Fibroblast of lung (primary cell): ENCODE measurements at regions not wholly inside any gene's neighbourhood (a gene's known extent, or its start where the extent isn't known, plus 50 kb on each side); places are given as distances from the start of the nearest gene placed in this dataset.

Experiments used
- DNase-seq, 2 donors: peaks; one replicate each; pipeline versions ENCODE4 v3.0.0 to v3.0.0-alpha.2; 2010; ENCODE audit warnings: low read depth in 2 of 2
- H2AFZ ChIP-seq: 2 replicates; pipeline ENCODE4 v1.5.1; 2012; ENCODE audit warnings: low read length, control low read depth, inconsistent platforms
- H3K27ac ChIP-seq: 2 replicates; pipeline ENCODE4 v1.5.1; 2011; ENCODE audit warnings: low read length, control low read depth; ENCODE audit not compliant: insufficient read depth
- H3K27me3 ChIP-seq: 2 replicates; pipeline ENCODE4 v1.5.1; 2011; ENCODE audit warnings: mild to moderate bottlenecking, low read length; ENCODE audit not compliant: control insufficient read depth, insufficient read depth
- H3K36me3 ChIP-seq: 2 replicates; pipeline ENCODE4 v1.5.1; 2011; ENCODE audit warnings: low read length; ENCODE audit not compliant: control insufficient read depth, insufficient read depth
- H3K4me1 ChIP-seq: 2 replicates; pipeline ENCODE4 v1.5.1; 2011; ENCODE audit warnings: low read length; ENCODE audit not compliant: control insufficient read depth, insufficient read depth; ENCODE audit errors: extremely low read depth
- H3K4me2 ChIP-seq: 2 replicates; pipeline ENCODE4 v1.5.1; 2011; ENCODE audit warnings: low read length, control low read depth; ENCODE audit not compliant: insufficient read depth; ENCODE audit errors: extremely low read depth
- H3K4me3 ChIP-seq, 4 experiments: fragments of 200-600 bp in 1 of 4; sonication (generic) in 1 of 4; replicated peaks in 1 of 4; 2 replicates each; pipeline ENCODE4 v1.5.1; 2011 to 2016; ENCODE audit warnings: low read length in 4 of 4, low read depth in 3 of 4, mild to moderate bottlenecking in 3 of 4, control low read depth in 2 of 4, inconsistent platforms in 1 of 4, mixed read lengths in 1 of 4; ENCODE audit not compliant: insufficient read depth in 1 of 4; ENCODE audit errors: control extremely low read depth in 1 of 4
- H3K79me2 ChIP-seq: 2 replicates; pipeline ENCODE4 v1.5.1; 2012; ENCODE audit warnings: mild to moderate bottlenecking, low read length, inconsistent platforms; ENCODE audit not compliant: control insufficient read depth, insufficient read depth
- H3K9ac ChIP-seq: 2 replicates; pipeline ENCODE4 v1.5.1; 2011; ENCODE audit warnings: mild to moderate bottlenecking, low read length, control low read depth; ENCODE audit not compliant: insufficient read depth
- H3K9me3 ChIP-seq: 2 replicates; pipeline ENCODE4 v1.5.1; 2012; ENCODE audit warnings: low read depth, low read length; ENCODE audit not compliant: control insufficient read depth, insufficient read depth
- H4K20me1 ChIP-seq: 2 replicates; pipeline ENCODE4 v1.5.1; 2011; ENCODE audit warnings: low read length; ENCODE audit not compliant: control insufficient read depth, insufficient read depth; ENCODE audit errors: extremely low read depth
- CTCF ChIP-seq, 2 donors: IDR thresholded peaks in 1 of 2; conservative IDR thresholded peaks in 1 of 2; 1 replicate in 1 of 2; 2 replicates in 1 of 2; pipeline ENCODE4 v1.5.1; 2011 to 2012; ENCODE audit warnings: low read length in 2 of 2, control low read depth in 1 of 2, inconsistent platforms in 1 of 2, low read depth in 1 of 2, mild to moderate bottlenecking in 1 of 2
- EZH2 ChIP-seq: IDR thresholded peaks from 2 replicates; pipeline ENCODE4 v1.5.1; 2012; ENCODE audit warnings: low read length, control low read depth, mild to moderate bottlenecking; ENCODE audit errors: missing control alignments

GRCh38 chr9:73780916-73781315 is 629.3 kb downstream of the ANXA1 start:
- H3K79me2 ChIP-seq = no peaks in the 10 kb centered on the region
- H3K27ac ChIP-seq = no peak overlapping the region
- no peaks in the 10 kb centered on the region for H4K20me1 ChIP-seq
- H3K9me3 ChIP-seq = no peaks in the 10 kb centered on the region
- TF ChIP-seq EZH2 = no peak
- no peak overlapping the region for H3K4me2 ChIP-seq
- H2AFZ ChIP-seq = no peak overlapping the region
- no peaks in the 10 kb centered on the region for H3K4me1 ChIP-seq
- H3K9ac ChIP-seq = no peak overlapping the region
- DNase-seq = peak; percentile 69 to 96
- no peaks in the 10 kb centered on the region for H3K36me3 ChIP-seq
- no peak overlapping the region for H3K4me3 ChIP-seq
- no peaks in the 10 kb centered on the region for H3K27me3 ChIP-seq

GRCh38 chr9:73782166-73782565 is 630.5 kb downstream of the ANXA1 start:
- TF ChIP-seq CTCF (conservative IDR thresholded peaks at IDR 0.05 in 1 of 2, IDR thresholded peaks at IDR 0.05 in 1 of 2; ENCODE audit: low read depth in 1 of 2, low read length in 2 of 2) = no peak
- no peak for TF ChIP-seq EZH2
- Histone ChIP-seq H3K36me3 (no peaks in the 10 kb centered on the region), H4K20me1 (no peaks in the 10 kb centered on the region), H3K9ac (no peak overlapping the region), H3K27me3 (no peaks in the 10 kb centered on the region), H2AFZ (no peak overlapping the region), H3K4me3 (no peak overlapping the region), H3K27ac (no peak overlapping the region), H3K4me1 (no peaks in the 10 kb centered on the region), H3K79me2 (no peaks in the 10 kb centered on the region), H3K9me3 (no peaks in the 10 kb centered on the region), H3K4me2 (no peak overlapping the region)
- peak; percentile 25 to 49 for DNase-seq

GRCh38 chr9:73799446-73799845 is 647.8 kb downstream of the ANXA1 start:
- Histone ChIP-seq H4K20me1 (no peaks in the 10 kb centered on the region), H3K4me1 (no peaks in the 10 kb centered on the region), H3K27ac (no peak overlapping the region), H3K79me2 (no peaks in the 10 kb centered on the region), H3K4me2 (no peak overlapping the region), H3K4me3 (no peak overlapping the region), H3K9me3 (no peaks in the 10 kb centered on the region), H3K36me3 (no peaks in the 10 kb centered on the region), H3K9ac (no peak overlapping the region), H2AFZ (no peak overlapping the region), H3K27me3 (no peaks in the 10 kb centered on the region)
- no peak for TF ChIP-seq EZH2
- no peak for DNase-seq

- no peak for TF ChIP-seq EZH2
- TF ChIP-seq CTCF (conservative IDR thresholded peaks at IDR 0.05 in 1 of 2, IDR thresholded peaks at IDR 0.05 in 1 of 2; ENCODE audit: low read depth in 1 of 2, low read length in 2 of 2) = no peak
- H2AFZ ChIP-seq = no peak overlapping the region
- H3K9ac ChIP-seq = no peak overlapping the region
- no peaks in the 10 kb centered on the region for H3K79me2 ChIP-seq
- DNase-seq = peak in 1 of 2 donors; percentile 88
- H4K20me1 ChIP-seq = no peaks in the 10 kb centered on the region
- H3K36me3 ChIP-seq = no peaks in the 10 kb centered on the region
- H3K4me2 ChIP-seq = no peak overlapping the region
- no peaks in the 10 kb centered on the region for H3K4me1 ChIP-seq
- no peak overlapping the region for H3K27ac ChIP-seq
- H3K9me3 ChIP-seq = no peaks in the 10 kb centered on the region
- no peaks in the 10 kb centered on the region for H3K27me3 ChIP-seq
- H3K4me3 ChIP-seq = no peak overlapping the region
Measured at GRCh38 chr9:73805111-73805510, 653.4 kb downstream of the ANXA1 start.
